GM21526 (cell line): ENCODE measurements at regions not wholly inside any gene's neighbourhood (a gene's known extent, or its start where the extent isn't known, plus 50 kb on each side); places are given as distances from the start of the nearest gene placed in this dataset.

ENCODE experiments used
- ATAC-seq: cut with Tn5 transposase; IDR thresholded peaks from one replicate; pipeline ENCODE4 v1.9.1; 2021; ENCODE audit warnings: moderate library complexity; ENCODE audit not compliant: unreplicated experiment, low FRiP score

- ATAC-seq = no peak
Observed at GRCh38 chr5:167964529-167964928, 326.9 kb upstream of the WWC1 start.

- no peak for ATAC-seq
Observed at GRCh38 chr5:167965710-167966109, 325.7 kb upstream of the WWC1 start.

- no peak for ATAC-seq
Observed at GRCh38 chr5:167966979-167967378, 324.5 kb upstream of the WWC1 start.

GRCh38 chr5:167967494-167968177 lies 323.8 kb upstream of the WWC1 start:
- ATAC-seq = no peak

GRCh38 chr5:167968837-167969236 lies 322.6 kb upstream of the WWC1 start:
- ATAC-seq = no peak

- ATAC-seq = no peak
Observed at GRCh38 chr5:167969998-167970397, 321.4 kb upstream of the WWC1 start.

- no peak for ATAC-seq
Observed at GRCh38 chr5:167971706-167972105, 319.7 kb upstream of the WWC1 start.

GRCh38 chr5:167973126-167973525 lies 318.3 kb upstream of the WWC1 start:
- ATAC-seq = no peak

GRCh38 chr5:167984951-167985350 lies 306.5 kb upstream of the WWC1 start:
- no peak for ATAC-seq

GRCh38 chr5:167985373-167985772 lies 306.1 kb upstream of the WWC1 start:
- ATAC-seq = no peak

- no peak for ATAC-seq
Observed at GRCh38 chr5:167987490-167988280, 303.8 kb upstream of the WWC1 start.

- ATAC-seq = no peak
Observed at GRCh38 chr5:167992868-167993267, 298.6 kb upstream of the WWC1 start.

GRCh38 chr5:167993771-167994170 lies 297.7 kb upstream of the WWC1 start:
- ATAC-seq = no peak

- ATAC-seq = no peak
Observed at GRCh38 chr5:167995844-167996425, 295.5 kb upstream of the WWC1 start.

- no peak for ATAC-seq
Observed at GRCh38 chr5:167998148-167998767, 293.2 kb upstream of the WWC1 start.

GRCh38 chr5:167999182-167999581 lies 292.3 kb upstream of the WWC1 start:
- no peak for ATAC-seq

GRCh38 chr5:168001318-168001717 lies 290.1 kb upstream of the WWC1 start:
- no peak for ATAC-seq

GRCh38 chr5:168002116-168002515 lies 289.3 kb upstream of the WWC1 start:
- ATAC-seq = no peak

- no peak for ATAC-seq
Observed at GRCh38 chr5:168005093-168005492, 286.4 kb upstream of the WWC1 start.

GRCh38 chr5:168005936-168006335 lies 285.5 kb upstream of the WWC1 start:
- no peak for ATAC-seq

GRCh38 chr5:168006456-168007130 lies 284.9 kb upstream of the WWC1 start:
- no peak for ATAC-seq
